Stomach (tissue), 8 donors: ENCODE measurements at regions not wholly inside any gene's neighbourhood (a gene's known extent, or its start where the extent isn't known, plus 50 kb on each side); places are given as distances from the start of the nearest gene placed in this dataset.

Experiments
- DNase-seq, 2 donors: peaks; one replicate each; pipeline versions ENCODE4 v3.0.0 to v3.0.0-alpha.2; 2013 to 2019
- H3K27ac ChIP-seq, 5 donors: fragments of 200-600 bp in 4 of 5; sonication (generic) in 4 of 5; one replicate each; pipeline ENCODE4 v1.5.1; 2013 to 2019; ENCODE audit warnings: mild to moderate bottlenecking in 1 of 5, moderate library complexity in 1 of 5
- H3K27me3 ChIP-seq, 3 donors: fragments of 200-600 bp; sonication (generic); one replicate each; pipeline ENCODE4 v1.5.1; 2017 to 2019; ENCODE audit warnings: mixed run types in 1 of 3
- H3K36me3 ChIP-seq, 4 donors: fragments of 200-600 bp; sonication (generic); 1 replicate in 3 of 4; 2 replicates in 1 of 4; pipeline ENCODE4 v1.5.1; 2016 to 2019
- H3K4me1 ChIP-seq, 4 donors: fragments of 200-600 bp; sonication (generic); one replicate each; pipeline ENCODE4 v1.5.1; 2016 to 2019
- H3K4me3 ChIP-seq, 4 donors: fragments of 200-600 bp; sonication (generic) in 3 of 4; one replicate each; pipeline ENCODE4 v1.5.1; 2016 to 2019; ENCODE audit warnings: mild to moderate bottlenecking in 1 of 4
- H3K9me3 ChIP-seq, 4 donors: fragments of 200-600 bp; sonication (generic); one replicate each; pipeline ENCODE4 v1.5.1; 2016 to 2019
- EP300 ChIP-seq: sonication (generic); formaldehyde crosslinking; IDR thresholded peaks from one replicate; pipeline ENCODE4 v1.6.1; 2017; ENCODE audit warnings: antibody characterized with exemption
- POLR2A ChIP-seq, 4 donors: fragments of 450-650 bp; IDR thresholded peaks; one replicate each; pipeline ENCODE4 v1.6.1; 2016; ENCODE audit warnings: antibody characterized with exemption in 4 of 4, control low read depth in 2 of 4, mild to moderate bottlenecking in 1 of 4, moderate library complexity in 1 of 4
- POLR2AphosphoS5 ChIP-seq, 3 donors: sonication (generic); formaldehyde crosslinking; IDR thresholded peaks; one replicate each; pipeline ENCODE4 v1.6.1; 2016; ENCODE audit warnings: antibody characterized with exemption in 3 of 3
- WGBS, 5 donors: extraction: QIAGEN DNeasy Blood & Tissue Kit in 3 of 5; methylation state at CpG; one replicate each; pipeline versions ENCODE4 v1.1.5 to v1.1.7; 2013 to 2018; 5-methylcytosine and 5-hydroxymethylcytosine counted together
- intact Hi-C: fragments of 100-400 bp; cut with DNase I; formaldehyde crosslinking; loops from one replicate; pipeline ENCODE4 v1.15.1; 2023; ENCODE audit warnings: low total_unique reads
- TF ChIP-seq, protein P1 (sequence below), 7 experiments: fragments of 450-650 bp in 4 of 7; fragments of 200-600 bp in 3 of 7; sonication (generic) in 3 of 7; IDR thresholded peaks; one replicate each; pipeline ENCODE4 v1.5.1; 2016 to 2019; ENCODE audit warnings: antibody characterized with exemption in 7 of 7, control low read depth in 2 of 7, mild to moderate bottlenecking in 1 of 7
- donor health status: healthy with polysubstance abuse.
- donor health status: Bipolar disorder and iron deficiency.
- donor health status: healthy.

DNA sequence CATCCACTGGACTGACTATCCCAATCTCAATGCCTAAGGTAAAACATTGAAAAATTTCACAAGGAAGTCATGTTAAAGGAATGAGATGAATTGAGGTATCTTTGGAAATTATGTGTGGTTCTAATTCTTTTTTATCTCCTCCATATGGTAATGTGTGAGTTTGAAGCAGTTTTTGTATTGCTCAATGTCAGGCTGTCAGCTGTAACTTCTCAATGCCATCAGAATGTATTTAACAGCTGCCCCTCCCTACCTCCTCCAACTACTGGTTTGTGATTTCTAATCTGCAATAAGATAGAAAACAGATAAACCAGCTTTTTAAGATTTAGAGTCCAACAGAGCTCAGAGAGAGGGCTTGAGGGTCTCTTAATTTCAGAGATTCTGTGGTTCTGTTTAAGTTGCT is 1005.8 kb upstream of the ADGRB3 start:
- no peak overlapping the region for H3K4me3 ChIP-seq
- no peak for TF ChIP-seq POLR2A (IDR thresholded peaks at IDR 0.05)
- no peak for TF ChIP-seq POLR2AphosphoS5 (IDR thresholded peaks at IDR 0.05)
- TF ChIP-seq, protein P1, sequence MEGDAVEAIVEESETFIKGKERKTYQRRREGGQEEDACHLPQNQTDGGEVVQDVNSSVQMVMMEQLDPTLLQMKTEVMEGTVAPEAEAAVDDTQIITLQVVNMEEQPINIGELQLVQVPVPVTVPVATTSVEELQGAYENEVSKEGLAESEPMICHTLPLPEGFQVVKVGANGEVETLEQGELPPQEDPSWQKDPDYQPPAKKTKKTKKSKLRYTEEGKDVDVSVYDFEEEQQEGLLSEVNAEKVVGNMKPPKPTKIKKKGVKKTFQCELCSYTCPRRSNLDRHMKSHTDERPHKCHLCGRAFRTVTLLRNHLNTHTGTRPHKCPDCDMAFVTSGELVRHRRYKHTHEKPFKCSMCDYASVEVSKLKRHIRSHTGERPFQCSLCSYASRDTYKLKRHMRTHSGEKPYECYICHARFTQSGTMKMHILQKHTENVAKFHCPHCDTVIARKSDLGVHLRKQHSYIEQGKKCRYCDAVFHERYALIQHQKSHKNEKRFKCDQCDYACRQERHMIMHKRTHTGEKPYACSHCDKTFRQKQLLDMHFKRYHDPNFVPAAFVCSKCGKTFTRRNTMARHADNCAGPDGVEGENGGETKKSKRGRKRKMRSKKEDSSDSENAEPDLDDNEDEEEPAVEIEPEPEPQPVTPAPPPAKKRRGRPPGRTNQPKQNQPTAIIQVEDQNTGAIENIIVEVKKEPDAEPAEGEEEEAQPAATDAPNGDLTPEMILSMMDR (IDR thresholded peaks at IDR 0.05) = no peak
- no peak for TF ChIP-seq EP300

DNA sequence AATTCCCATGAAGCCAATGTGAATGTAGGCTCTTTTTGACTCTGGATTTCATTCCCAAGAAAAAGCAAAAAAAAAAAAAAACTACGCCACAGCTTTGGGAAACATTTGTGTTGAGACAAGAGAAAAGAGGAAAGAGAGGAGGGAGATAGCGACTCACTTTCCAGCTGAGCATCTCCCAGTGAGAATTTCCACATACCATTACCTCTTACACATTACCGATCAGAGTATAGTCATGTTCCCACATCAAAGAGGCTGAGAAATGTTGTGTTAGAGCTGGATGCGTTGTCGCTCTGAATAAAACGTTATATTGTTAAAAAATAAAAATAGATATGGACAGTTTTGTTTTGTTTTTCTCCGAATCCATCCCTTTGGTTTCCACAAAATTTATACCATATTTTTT is 1019.3 kb upstream of the ADGRB3 start:
- no peaks in the 10 kb centered on the region for H3K27me3 ChIP-seq
- intact Hi-C loops = no loop called here
- no peaks in the 10 kb centered on the region for H3K36me3 ChIP-seq
- no peak overlapping the region for H3K4me3 ChIP-seq
- no peak for DNase-seq
- no peak for TF ChIP-seq POLR2AphosphoS5 (IDR thresholded peaks at IDR 0.05)
- no peak for TF ChIP-seq POLR2A (IDR thresholded peaks at IDR 0.05)
- no peak for TF ChIP-seq EP300
- TF ChIP-seq, protein P1 (IDR thresholded peaks at IDR 0.05) = no peak
- WGBS, 5 donors = 83 to 92% (median 88%) methylated on average over 7 of the region's 7 CpGs
- no peaks in the 10 kb centered on the region for H3K4me1 ChIP-seq
- H3K27ac ChIP-seq = no peak overlapping the region
- no peaks in the 10 kb centered on the region for H3K9me3 ChIP-seq

More for the DNA sequence above, 1005.8 kb upstream of the ADGRB3 start:
- H3K27me3 ChIP-seq = no peaks in the 10 kb centered on the region
- DNase-seq = no peak
- no peaks in the 10 kb centered on the region for H3K36me3 ChIP-seq
- peaks cover 0 to 8% (median 4%) of the 10 kb centered on the region in 4 donors for H3K9me3 ChIP-seq
- intact Hi-C loops = no loop called here
- no peaks in the 10 kb centered on the region for H3K4me1 ChIP-seq
- no peak overlapping the region for H3K27ac ChIP-seq

DNA sequence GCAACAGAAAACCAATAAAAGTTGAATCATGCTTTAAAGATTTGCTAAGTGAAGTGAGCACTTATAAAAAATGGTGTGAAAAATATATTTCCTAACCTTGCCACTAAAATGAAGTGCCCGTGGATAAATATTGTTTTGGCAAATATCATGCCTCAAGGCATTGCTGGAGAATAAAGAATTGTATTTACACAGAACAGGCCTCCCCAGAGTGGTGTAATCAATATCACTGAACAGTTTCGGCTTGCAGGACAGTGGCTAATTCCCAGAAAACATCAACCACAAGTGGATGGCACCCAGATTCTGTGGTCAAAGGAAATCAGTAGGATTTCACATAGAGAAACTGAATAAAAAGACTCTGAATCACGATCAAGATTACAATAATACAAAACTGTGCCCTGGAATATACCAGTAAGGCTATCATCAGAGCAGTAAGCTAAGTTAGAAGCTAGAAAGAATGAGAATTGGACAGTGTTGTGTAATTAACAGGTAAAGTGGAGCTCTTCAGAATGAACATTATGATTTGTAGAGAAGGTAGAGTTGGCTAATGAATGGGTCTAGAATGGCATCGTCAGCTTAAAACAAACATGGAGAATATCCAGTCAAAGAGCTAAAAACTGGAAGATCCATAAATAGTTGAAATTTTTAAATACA is 1026.9 kb upstream of the ADGRB3 start:
- no peaks in the 10 kb centered on the region for H3K36me3 ChIP-seq
- DNase-seq = no peak
- H3K27me3 ChIP-seq = no peaks in the 10 kb centered on the region
- TF ChIP-seq, protein P1 (IDR thresholded peaks at IDR 0.05) = no peak
- TF ChIP-seq POLR2AphosphoS5 (IDR thresholded peaks at IDR 0.05) (no peak), EP300 (no peak), POLR2A (IDR thresholded peaks at IDR 0.05) (no peak)
- no peaks in the 10 kb centered on the region for H3K4me1 ChIP-seq
- 35 to 65% (median 56%) methylated on average over 4 of the region's 4 CpGs for WGBS, 5 donors
- H3K27ac ChIP-seq = no peak overlapping the region
- no peaks in the 10 kb centered on the region for H3K9me3 ChIP-seq
- H3K4me3 ChIP-seq = no peak overlapping the region
- intact Hi-C loops = no loop called here

DNA sequence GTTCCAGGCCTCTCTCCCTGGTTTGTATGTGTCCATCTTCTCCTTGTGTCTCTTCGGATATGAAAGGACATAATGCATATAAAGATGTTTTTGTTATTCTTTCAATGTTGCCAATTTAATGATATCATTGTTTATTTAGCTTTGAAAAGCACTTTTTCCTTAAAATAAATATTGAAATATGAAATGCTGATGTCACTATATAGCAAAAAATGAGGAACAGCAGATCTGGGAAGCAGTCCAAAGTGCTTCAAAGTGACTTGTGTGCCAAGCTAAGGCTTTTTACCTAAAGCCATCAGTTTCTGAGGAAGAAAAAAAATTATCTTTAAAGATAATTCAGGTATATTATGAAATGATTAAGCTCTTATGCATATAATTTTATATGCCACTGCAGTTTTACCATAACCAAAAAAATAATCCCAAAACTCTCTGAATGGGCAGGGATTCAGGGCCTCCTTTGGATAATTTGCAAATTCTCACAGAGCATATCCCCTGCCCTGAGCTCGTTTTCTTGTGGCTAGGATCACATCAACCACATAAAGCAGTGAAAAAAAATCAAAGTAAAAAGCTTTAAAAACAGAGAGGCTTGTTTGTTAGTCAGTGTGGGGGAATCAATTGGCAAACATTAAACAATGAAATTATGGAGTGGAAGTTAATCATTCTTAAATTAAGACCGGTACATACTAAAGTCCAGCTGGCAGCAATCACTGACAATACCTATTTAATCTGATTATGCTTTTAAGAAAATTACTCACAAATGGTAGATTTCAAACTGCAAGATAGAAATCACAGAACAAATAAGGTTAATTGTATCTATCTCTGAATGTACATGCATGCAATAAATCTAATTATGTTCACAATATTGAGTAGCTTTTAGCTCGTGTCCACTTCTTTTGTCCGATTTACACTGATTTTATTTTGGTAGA is 1027.9 kb upstream of the ADGRB3 start:
- no peak for TF ChIP-seq POLR2AphosphoS5 (IDR thresholded peaks at IDR 0.05)
- no peak overlapping the region for H3K27ac ChIP-seq
- no peaks in the 10 kb centered on the region for H3K4me1 ChIP-seq
- peak in 1 of 2 donors; percentile 39 for DNase-seq
- no peaks in the 10 kb centered on the region for H3K9me3 ChIP-seq
- no peaks in the 10 kb centered on the region for H3K36me3 ChIP-seq
- H3K4me3 ChIP-seq = no peak overlapping the region
- no peaks in the 10 kb centered on the region for H3K27me3 ChIP-seq
- 36 to 42% (median 36%) methylated on average over 5 of the region's 5 CpGs for WGBS, 5 donors
- intact Hi-C loops = no loop called here

DNA sequence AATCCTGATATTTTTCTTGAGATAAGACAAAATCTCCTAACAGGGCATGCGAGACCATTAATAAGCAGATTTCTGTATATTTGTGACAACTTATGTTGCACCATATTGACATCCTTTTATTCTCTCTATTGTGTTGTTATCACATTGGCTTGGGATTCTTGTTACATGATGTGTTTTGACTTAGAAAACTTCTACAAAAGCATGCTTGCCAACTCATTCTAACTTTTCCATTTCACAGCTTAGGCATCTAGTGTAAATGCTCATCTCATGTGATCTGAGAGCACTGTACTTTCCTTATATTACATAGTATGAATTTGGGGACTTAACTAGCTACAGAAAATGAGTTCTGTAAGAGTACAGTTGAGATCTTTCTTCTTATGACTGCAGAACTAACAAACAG is 1040.7 kb upstream of the ADGRB3 start:
- Histone ChIP-seq H3K9me3 (peaks cover 0 to 6% (median 2%) of the 10 kb centered on the region in 4 donors), H3K27me3 (no peaks in the 10 kb centered on the region), H3K4me1 (no peaks in the 10 kb centered on the region), H3K36me3 (no peaks in the 10 kb centered on the region), H3K27ac (no peak overlapping the region), H3K4me3 (no peak overlapping the region)
- WGBS, 5 donors = 76 to 90% (median 87%) methylated on average over 1 of the region's 1 CpG
- TF ChIP-seq, protein P1 (IDR thresholded peaks at IDR 0.05) = no peak
- TF ChIP-seq POLR2A (IDR thresholded peaks at IDR 0.05) = no peak
- no peak for TF ChIP-seq EP300
- no peak for TF ChIP-seq POLR2AphosphoS5 (IDR thresholded peaks at IDR 0.05)
- intact Hi-C loops = no loop called here
- no peak for DNase-seq
